Neutrophil (primary cell): ENCODE measurements at regions not wholly inside any gene's neighbourhood (a gene's known extent, or its start where the extent isn't known, plus 50 kb on each side); places are given as distances from the start of the nearest gene placed in this dataset.

Experiments
- H3K27ac ChIP-seq: fragments of 200-600 bp; sonication (generic); 2 replicates; pipeline ENCODE4 v1.5.1; 2016; ENCODE audit warnings: mild to moderate bottlenecking, moderate library complexity
- H3K27me3 ChIP-seq: fragments of 200-600 bp; sonication (generic); 2 replicates; pipeline ENCODE4 v1.6.0; 2016; ENCODE audit warnings: mild to moderate bottlenecking
- H3K36me3 ChIP-seq: fragments of 200-600 bp; sonication (generic); 2 replicates; pipeline ENCODE4 v1.5.1; 2017
- H3K4me1 ChIP-seq, 2 experiments: fragments of 200-600 bp in 1 of 2; sonication (generic) in 1 of 2; 1 replicate in 1 of 2; 2 replicates in 1 of 2; pipeline versions ENCODE4 v1.5.1 to v1.6.1; 2013 to 2016; ENCODE audit warnings: low read depth in 1 of 2, low read length in 1 of 2, mild to moderate bottlenecking in 1 of 2, moderate library complexity in 1 of 2; ENCODE audit not compliant: control insufficient read depth in 1 of 2, insufficient read depth in 1 of 2
- H3K4me3 ChIP-seq, 2 experiments: fragments of 200-600 bp in 1 of 2; sonication (generic) in 1 of 2; 1 replicate in 1 of 2; 2 replicates in 1 of 2; pipeline ENCODE4 v1.5.1; 2013 to 2016; ENCODE audit warnings: low read depth in 1 of 2, low read length in 1 of 2, mild to moderate bottlenecking in 1 of 2, moderate library complexity in 1 of 2
- H3K9me3 ChIP-seq: fragments of 200-600 bp; sonication (generic); 2 replicates; pipeline ENCODE4 v1.5.1; 2016
- TF ChIP-seq, protein P1 (sequence below): fragments of 200-600 bp; sonication (generic); IDR thresholded peaks from 2 replicates; pipeline ENCODE4 v1.5.1; 2016; ENCODE audit warnings: antibody characterized with exemption

DNA sequence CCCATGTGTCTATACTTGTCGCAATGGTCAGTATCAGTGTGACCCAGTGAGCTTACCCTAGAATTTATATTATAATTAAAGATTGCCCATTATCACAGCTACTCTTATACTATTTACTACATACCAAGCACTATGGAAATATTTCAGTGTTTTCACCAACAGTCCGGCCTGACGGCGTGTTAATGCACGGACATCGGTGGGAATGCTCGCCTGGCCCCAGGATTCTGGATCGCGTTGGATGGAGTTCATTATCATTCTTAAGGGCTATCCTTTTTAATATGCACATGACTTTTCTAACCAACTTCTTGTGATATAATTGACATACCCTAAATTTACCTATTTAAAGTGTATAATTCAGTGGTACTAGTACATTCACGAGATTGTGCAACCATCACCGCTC is 51.8 kb upstream of the AFDN start:
- no peak overlapping the region for H3K4me3 ChIP-seq
- no peak overlapping the region for H3K27ac ChIP-seq
- no peaks in the 10 kb centered on the region for H3K4me1 ChIP-seq
- TF ChIP-seq, protein P1, sequence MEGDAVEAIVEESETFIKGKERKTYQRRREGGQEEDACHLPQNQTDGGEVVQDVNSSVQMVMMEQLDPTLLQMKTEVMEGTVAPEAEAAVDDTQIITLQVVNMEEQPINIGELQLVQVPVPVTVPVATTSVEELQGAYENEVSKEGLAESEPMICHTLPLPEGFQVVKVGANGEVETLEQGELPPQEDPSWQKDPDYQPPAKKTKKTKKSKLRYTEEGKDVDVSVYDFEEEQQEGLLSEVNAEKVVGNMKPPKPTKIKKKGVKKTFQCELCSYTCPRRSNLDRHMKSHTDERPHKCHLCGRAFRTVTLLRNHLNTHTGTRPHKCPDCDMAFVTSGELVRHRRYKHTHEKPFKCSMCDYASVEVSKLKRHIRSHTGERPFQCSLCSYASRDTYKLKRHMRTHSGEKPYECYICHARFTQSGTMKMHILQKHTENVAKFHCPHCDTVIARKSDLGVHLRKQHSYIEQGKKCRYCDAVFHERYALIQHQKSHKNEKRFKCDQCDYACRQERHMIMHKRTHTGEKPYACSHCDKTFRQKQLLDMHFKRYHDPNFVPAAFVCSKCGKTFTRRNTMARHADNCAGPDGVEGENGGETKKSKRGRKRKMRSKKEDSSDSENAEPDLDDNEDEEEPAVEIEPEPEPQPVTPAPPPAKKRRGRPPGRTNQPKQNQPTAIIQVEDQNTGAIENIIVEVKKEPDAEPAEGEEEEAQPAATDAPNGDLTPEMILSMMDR: no peak
- no peaks in the 10 kb centered on the region for H3K36me3 ChIP-seq
- peaks cover 4% of the 10 kb centered on the region for H3K27me3 ChIP-seq
- no peaks in the 10 kb centered on the region for H3K9me3 ChIP-seq

DNA sequence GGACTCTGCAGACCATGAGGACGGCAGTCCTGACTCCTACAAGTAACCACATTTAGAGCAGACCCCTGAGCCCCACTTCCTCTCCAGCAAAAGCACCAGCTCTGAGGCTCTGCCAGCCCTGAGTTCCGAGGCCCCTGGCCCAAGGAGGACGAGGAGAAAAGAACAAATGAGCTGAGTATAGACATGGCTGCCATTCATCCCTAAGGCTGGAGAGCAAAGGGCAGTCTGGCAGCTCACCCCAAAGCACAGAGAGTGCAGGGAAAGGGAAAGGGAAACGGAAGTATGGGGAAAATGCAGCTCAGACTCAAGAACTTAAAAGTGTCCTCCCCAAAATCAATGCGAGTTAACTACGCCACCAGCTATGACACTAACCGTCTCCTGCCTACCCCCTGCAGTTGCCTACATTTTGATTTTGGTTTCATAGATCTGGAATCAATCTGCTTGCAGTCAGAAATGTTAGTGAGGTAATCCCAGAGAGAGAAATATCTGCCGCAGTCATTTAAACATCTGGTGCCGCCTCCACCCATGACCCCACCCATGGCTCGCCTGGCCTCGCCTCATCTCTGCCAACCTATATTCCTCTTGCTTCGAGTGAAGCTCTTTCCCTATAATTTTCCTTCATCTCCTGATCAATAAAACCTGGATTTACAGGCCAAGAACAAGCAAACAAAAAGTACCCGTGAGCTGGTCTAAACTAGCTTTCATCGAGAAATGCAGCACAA is 49.6 kb upstream of the AFDN start:
- Histone ChIP-seq H3K4me1 (no peaks in the 10 kb centered on the region), H3K27me3 (peaks cover 4% of the 10 kb centered on the region), H3K4me3 (no peak overlapping the region), H3K36me3 (no peaks in the 10 kb centered on the region), H3K9me3 (no peaks in the 10 kb centered on the region), H3K27ac (no peak overlapping the region)
- TF ChIP-seq, protein P1: no peak
